ENCODE measurements at regions not wholly inside any gene's neighbourhood (a gene's known extent, or its start where the extent isn't known, plus 50 kb on each side); places are given as distances from the start of the nearest gene placed in this dataset.

GRCh38 chr12:72082986-72083820 is 144.6 kb downstream of the TPH2 start:
- peaks cover 3% of the 10 kb centered on the region for H3K9me3 Mint-ChIP-seq (ENCODE audit: unreplicated experiment)
- H3K27ac Mint-ChIP-seq (ENCODE audit: unreplicated experiment) = peak overlapping the region; percentile 74
- peaks cover 21% of the 10 kb centered on the region for H3K4me1 Mint-ChIP-seq (ENCODE audit: low read depth, unreplicated experiment)
- no peak for DNase-seq
- peak overlapping the region; percentile 1 for H3K4me3 Mint-ChIP-seq (ENCODE audit: unreplicated experiment)
- no peak for TF ChIP-seq CTCF (IDR thresholded peaks at IDR 0.05; ENCODE audit: partially characterized antibody, unreplicated experiment)
- H3K36me3 Mint-ChIP-seq (ENCODE audit: unreplicated experiment) = no peaks in the 10 kb centered on the region
- no peaks in the 10 kb centered on the region for H3K27me3 Mint-ChIP-seq (ENCODE audit: unreplicated experiment)

GRCh38 chr12:72084061-72084460 is 145.4 kb downstream of the TPH2 start:
- H3K27ac Mint-ChIP-seq (ENCODE audit: unreplicated experiment) = no peak overlapping the region
- no peak for DNase-seq
- H3K36me3 Mint-ChIP-seq (ENCODE audit: unreplicated experiment) = no peaks in the 10 kb centered on the region
- H3K4me3 Mint-ChIP-seq (ENCODE audit: unreplicated experiment) = no peak overlapping the region
- TF ChIP-seq CTCF (IDR thresholded peaks at IDR 0.05; ENCODE audit: partially characterized antibody, unreplicated experiment) = no peak
- H3K4me1 Mint-ChIP-seq (ENCODE audit: low read depth, unreplicated experiment) = peaks cover 21% of the 10 kb centered on the region
- H3K9me3 Mint-ChIP-seq (ENCODE audit: unreplicated experiment) = peaks cover 3% of the 10 kb centered on the region
- no peaks in the 10 kb centered on the region for H3K27me3 Mint-ChIP-seq (ENCODE audit: unreplicated experiment)

- Mint-ChIP-seq H3K9me3 (ENCODE audit: unreplicated experiment) (peaks cover 1% of the 10 kb centered on the region), H3K36me3 (ENCODE audit: unreplicated experiment) (no peaks in the 10 kb centered on the region), H3K4me1 (ENCODE audit: low read depth, unreplicated experiment) (peaks cover 21% of the 10 kb centered on the region), H3K27ac (ENCODE audit: unreplicated experiment) (peak overlapping the region; percentile 13), H3K27me3 (ENCODE audit: unreplicated experiment) (no peaks in the 10 kb centered on the region), H3K4me3 (ENCODE audit: unreplicated experiment) (no peak overlapping the region)
- no peak for DNase-seq
- TF ChIP-seq CTCF (IDR thresholded peaks at IDR 0.05; ENCODE audit: partially characterized antibody, unreplicated experiment) = no peak
Measured at GRCh38 chr12:72084880-72085279, 146.2 kb downstream of the TPH2 start.

- Mint-ChIP-seq H3K27ac (ENCODE audit: unreplicated experiment) (no peak overlapping the region), H3K4me3 (ENCODE audit: unreplicated experiment) (no peak overlapping the region), H3K9me3 (ENCODE audit: unreplicated experiment) (peaks cover 8% of the 10 kb centered on the region), H3K4me1 (ENCODE audit: low read depth, unreplicated experiment) (peaks cover 6% of the 10 kb centered on the region), H3K36me3 (ENCODE audit: unreplicated experiment) (peaks cover 12% of the 10 kb centered on the region), H3K27me3 (ENCODE audit: unreplicated experiment) (no peaks in the 10 kb centered on the region)
- no peak for DNase-seq
- no peak for TF ChIP-seq CTCF (IDR thresholded peaks at IDR 0.05; ENCODE audit: partially characterized antibody, unreplicated experiment)
Measured at GRCh38 chr12:72089678-72090077, 151.0 kb downstream of the TPH2 start.

GRCh38 chr12:72093424-72093823 is 154.8 kb downstream of the TPH2 start:
- Mint-ChIP-seq H3K27ac (ENCODE audit: unreplicated experiment) (no peak overlapping the region), H3K27me3 (ENCODE audit: unreplicated experiment) (no peaks in the 10 kb centered on the region), H3K4me3 (ENCODE audit: unreplicated experiment) (no peak overlapping the region), H3K4me1 (ENCODE audit: low read depth, unreplicated experiment) (no peaks in the 10 kb centered on the region), H3K9me3 (ENCODE audit: unreplicated experiment) (peaks cover 6% of the 10 kb centered on the region), H3K36me3 (ENCODE audit: unreplicated experiment) (peaks cover 12% of the 10 kb centered on the region)
- TF ChIP-seq CTCF (IDR thresholded peaks at IDR 0.05; ENCODE audit: partially characterized antibody, unreplicated experiment) = no peak
- DNase-seq = no peak

Data from glutamatergic neuron (in vitro differentiated cells).